ENCODE measurements at regions not wholly inside any gene's neighbourhood (a gene's known extent, or its start where the extent isn't known, plus 50 kb on each side); places are given as distances from the start of the nearest gene placed in this dataset.

GRCh38 chr2:15777795-15778371 lies 162.5 kb upstream of the MYCN start:
- Histone ChIP-seq H3K9ac (ENCODE audit: low read length) (no peak overlapping the region), H3K27ac (ENCODE audit: low read depth, low read length) (no peak overlapping the region), H3K4me3 (ENCODE audit: low read depth, low read length) (no peak overlapping the region), H4K91ac (ENCODE audit: low read depth, low read length) (no peak overlapping the region), H2AK5ac (ENCODE audit: low read length) (no peak overlapping the region), H3K4me2 (ENCODE audit: low read length) (no peak overlapping the region), H4K12ac (ENCODE audit: low read depth, low read length) (no peak overlapping the region), H2BK5ac (ENCODE audit: low read depth, low read length, poor library complexity) (no peak overlapping the region), H2AFZ (ENCODE audit: insufficient read depth, low read length, poor library complexity) (no peak overlapping the region), H4K8ac (ENCODE audit: low read depth, low read length) (no peak overlapping the region), H3K23ac (ENCODE audit: low read length) (no peak overlapping the region), H3K27me3 (ENCODE audit: insufficient read depth, low read length) (no peaks in the 10 kb centered on the region), H3K14ac (ENCODE audit: low read length) (no peak overlapping the region), H2BK120ac (ENCODE audit: insufficient read depth, low read length, poor library complexity) (no peak overlapping the region), H3K79me1 (ENCODE audit: low read length) (no peaks in the 10 kb centered on the region), H3K9me3 (ENCODE audit: insufficient read depth, low read depth, low read length) (no peaks in the 10 kb centered on the region), H3K79me2 (ENCODE audit: control insufficient read depth, insufficient read depth, low read length, poor library complexity) (no peaks in the 10 kb centered on the region), H2BK12ac (ENCODE audit: low read length) (no peak overlapping the region), H3K4ac (ENCODE audit: low read depth, low read length) (no peak overlapping the region), H3K18ac (ENCODE audit: low read length) (no peak overlapping the region), H3K36me3 (ENCODE audit: control insufficient read depth in 1 of 2, insufficient read depth in 2 of 2, low read length in 2 of 2) (no peaks in the 10 kb centered on the region), H3K4me1 (ENCODE audit: control insufficient read depth in 1 of 2, insufficient read depth in 2 of 2, low read length in 2 of 2) (no peaks in the 10 kb centered on the region)
- no CpG with 5 or more reads among the region's 6 CpGs for WGBS (ENCODE audit: extremely low coverage, insufficient coverage, insufficient read length)
- no peak for DNase-seq

GRCh38 chr2:15778529-15779219 lies 161.7 kb upstream of the MYCN start:
- H3K14ac ChIP-seq (ENCODE audit: low read length), result no peak overlapping the region
- H3K4ac ChIP-seq (ENCODE audit: low read depth, low read length), result no peak overlapping the region
- no peak overlapping the region for H2BK12ac ChIP-seq (ENCODE audit: low read length)
- H3K36me3 ChIP-seq (ENCODE audit: control insufficient read depth in 1 of 2, insufficient read depth in 2 of 2, low read length in 2 of 2), result no peaks in the 10 kb centered on the region
- H3K23ac ChIP-seq (ENCODE audit: low read length), result no peak overlapping the region
- no peaks in the 10 kb centered on the region for H3K79me2 ChIP-seq (ENCODE audit: control insufficient read depth, insufficient read depth, low read length, poor library complexity)
- H3K79me1 ChIP-seq (ENCODE audit: low read length), result no peaks in the 10 kb centered on the region
- H2BK5ac ChIP-seq (ENCODE audit: low read depth, low read length, poor library complexity), result no peak overlapping the region
- no CpG with 5 or more reads among the region's 7 CpGs for WGBS (ENCODE audit: extremely low coverage, insufficient coverage, insufficient read length)
- H3K4me2 ChIP-seq (ENCODE audit: low read length), result no peak overlapping the region
- H3K9ac ChIP-seq (ENCODE audit: low read length), result no peak overlapping the region
- no peak overlapping the region for H4K8ac ChIP-seq (ENCODE audit: low read depth, low read length)
- H4K12ac ChIP-seq (ENCODE audit: low read depth, low read length), result no peak overlapping the region
- no peak for DNase-seq
- H3K4me1 ChIP-seq (ENCODE audit: control insufficient read depth in 1 of 2, insufficient read depth in 2 of 2, low read length in 2 of 2), result no peaks in the 10 kb centered on the region
- H3K18ac ChIP-seq (ENCODE audit: low read length), result no peak overlapping the region
- no peak overlapping the region for H2AK5ac ChIP-seq (ENCODE audit: low read length)
- H3K27ac ChIP-seq (ENCODE audit: low read depth, low read length), result no peak overlapping the region
- no peak overlapping the region for H4K91ac ChIP-seq (ENCODE audit: low read depth, low read length)
- H3K9me3 ChIP-seq (ENCODE audit: insufficient read depth, low read depth, low read length), result no peaks in the 10 kb centered on the region
- H3K4me3 ChIP-seq (ENCODE audit: low read depth, low read length), result no peak overlapping the region
- no peak overlapping the region for H2AFZ ChIP-seq (ENCODE audit: insufficient read depth, low read length, poor library complexity)
- H3K27me3 ChIP-seq (ENCODE audit: insufficient read depth, low read length), result no peaks in the 10 kb centered on the region
- H2BK120ac ChIP-seq (ENCODE audit: insufficient read depth, low read length, poor library complexity), result no peak overlapping the region

- Histone ChIP-seq H3K27me3 (ENCODE audit: insufficient read depth, low read length) (no peaks in the 10 kb centered on the region), H2BK12ac (ENCODE audit: low read length) (no peak overlapping the region), H3K4ac (ENCODE audit: low read depth, low read length) (no peak overlapping the region), H4K8ac (ENCODE audit: low read depth, low read length) (no peak overlapping the region), H3K27ac (ENCODE audit: low read depth, low read length) (no peak overlapping the region), H3K4me1 (ENCODE audit: control insufficient read depth in 1 of 2, insufficient read depth in 2 of 2, low read length in 2 of 2) (no peaks in the 10 kb centered on the region), H3K9ac (ENCODE audit: low read length) (no peak overlapping the region), H3K18ac (ENCODE audit: low read length) (no peak overlapping the region), H4K12ac (ENCODE audit: low read depth, low read length) (no peak overlapping the region), H3K4me3 (ENCODE audit: low read depth, low read length) (no peak overlapping the region), H3K36me3 (ENCODE audit: control insufficient read depth in 1 of 2, insufficient read depth in 2 of 2, low read length in 2 of 2) (no peaks in the 10 kb centered on the region), H2BK120ac (ENCODE audit: insufficient read depth, low read length, poor library complexity) (no peak overlapping the region), H2BK5ac (ENCODE audit: low read depth, low read length, poor library complexity) (no peak overlapping the region), H3K14ac (ENCODE audit: low read length) (no peak overlapping the region), H4K91ac (ENCODE audit: low read depth, low read length) (no peak overlapping the region), H3K79me2 (ENCODE audit: control insufficient read depth, insufficient read depth, low read length, poor library complexity) (no peaks in the 10 kb centered on the region), H3K23ac (ENCODE audit: low read length) (no peak overlapping the region), H3K9me3 (ENCODE audit: insufficient read depth, low read depth, low read length) (no peaks in the 10 kb centered on the region), H3K79me1 (ENCODE audit: low read length) (no peaks in the 10 kb centered on the region), H2AK5ac (ENCODE audit: low read length) (no peak overlapping the region), H3K4me2 (ENCODE audit: low read length) (no peak overlapping the region), H2AFZ (ENCODE audit: insufficient read depth, low read length, poor library complexity) (no peak overlapping the region)
- no peak for DNase-seq
- WGBS (ENCODE audit: extremely low coverage, insufficient coverage, insufficient read length), result no CpG with 5 or more reads among the region's 7 CpGs
Measured at GRCh38 chr2:15779381-15780041, 160.8 kb upstream of the MYCN start.

GRCh38 chr2:15780234-15780633 lies 160.1 kb upstream of the MYCN start:
- H4K8ac ChIP-seq (ENCODE audit: low read depth, low read length), result no peak overlapping the region
- no peak overlapping the region for H3K4me3 ChIP-seq (ENCODE audit: low read depth, low read length)
- no peak overlapping the region for H2BK5ac ChIP-seq (ENCODE audit: low read depth, low read length, poor library complexity)
- no peak overlapping the region for H3K14ac ChIP-seq (ENCODE audit: low read length)
- no CpG with 5 or more reads among the region's 7 CpGs for WGBS (ENCODE audit: extremely low coverage, insufficient coverage, insufficient read length)
- H2BK120ac ChIP-seq (ENCODE audit: insufficient read depth, low read length, poor library complexity), result no peak overlapping the region
- H2AK5ac ChIP-seq (ENCODE audit: low read length), result no peak overlapping the region
- no peak overlapping the region for H4K91ac ChIP-seq (ENCODE audit: low read depth, low read length)
- no peak for DNase-seq
- H3K18ac ChIP-seq (ENCODE audit: low read length), result no peak overlapping the region
- no peak overlapping the region for H3K4ac ChIP-seq (ENCODE audit: low read depth, low read length)
- no peak overlapping the region for H2BK12ac ChIP-seq (ENCODE audit: low read length)
- no peak overlapping the region for H4K12ac ChIP-seq (ENCODE audit: low read depth, low read length)
- H3K36me3 ChIP-seq (ENCODE audit: control insufficient read depth in 1 of 2, insufficient read depth in 2 of 2, low read length in 2 of 2), result no peaks in the 10 kb centered on the region
- no peaks in the 10 kb centered on the region for H3K4me1 ChIP-seq (ENCODE audit: control insufficient read depth in 1 of 2, insufficient read depth in 2 of 2, low read length in 2 of 2)
- H3K4me2 ChIP-seq (ENCODE audit: low read length), result no peak overlapping the region
- H2AFZ ChIP-seq (ENCODE audit: insufficient read depth, low read length, poor library complexity), result no peak overlapping the region
- no peak overlapping the region for H3K9ac ChIP-seq (ENCODE audit: low read length)
- H3K27ac ChIP-seq (ENCODE audit: low read depth, low read length), result no peak overlapping the region
- H3K23ac ChIP-seq (ENCODE audit: low read length), result no peak overlapping the region
- H3K79me2 ChIP-seq (ENCODE audit: control insufficient read depth, insufficient read depth, low read length, poor library complexity), result no peaks in the 10 kb centered on the region
- H3K79me1 ChIP-seq (ENCODE audit: low read length), result no peaks in the 10 kb centered on the region
- no peaks in the 10 kb centered on the region for H3K9me3 ChIP-seq (ENCODE audit: insufficient read depth, low read depth, low read length)
- no peaks in the 10 kb centered on the region for H3K27me3 ChIP-seq (ENCODE audit: insufficient read depth, low read length)

All from trophoblast cell (in vitro differentiated cells and primary cell).